Tibial nerve (tissue), 4 donors: ENCODE measurements at regions not wholly inside any gene's neighbourhood (a gene's known extent, or its start where the extent isn't known, plus 50 kb on each side); places are given as distances from the start of the nearest gene placed in this dataset.
A peak's percentile ranks its signal among the peaks of the same experiment; 100 is the strongest.
"Not testable (repeated sequence)": the region's sequence is repeated elsewhere in the genome, so short reads cannot be mapped to it uniquely, and the experiment has no call there.

Experiments
- DNase-seq, 2 donors: peaks; one replicate each; pipeline ENCODE4 v3.0.0-alpha.2; 2019; ENCODE audit warnings: low spot score in 2 of 2
- H3K27ac ChIP-seq, 4 donors: fragments of 200-600 bp; sonication (generic) in 3 of 4; one replicate each; pipeline ENCODE4 v1.5.1; 2017 to 2019; ENCODE audit warnings: mild to moderate bottlenecking in 1 of 4
- H3K27me3 ChIP-seq, 2 donors: fragments of 200-600 bp; sonication (generic) in 1 of 2; one replicate each; pipeline versions ENCODE4 v1.5.1 to v1.6.0; 2017 to 2019
- H3K36me3 ChIP-seq, 3 donors: fragments of 200-600 bp; sonication (generic); one replicate each; pipeline ENCODE4 v1.5.1; 2018 to 2019
- H3K4me1 ChIP-seq, 4 donors: fragments of 200-600 bp; sonication (generic) in 3 of 4; one replicate each; pipeline ENCODE4 v1.5.1; 2017 to 2019
- H3K4me3 ChIP-seq, 4 donors: fragments of 200-600 bp; sonication (generic) in 3 of 4; one replicate each; pipeline ENCODE4 v1.5.1; 2017 to 2019; ENCODE audit warnings: mild to moderate bottlenecking in 1 of 4, moderate library complexity in 1 of 4
- H3K9me3 ChIP-seq, 4 donors: fragments of 200-600 bp; sonication (generic) in 3 of 4; one replicate each; pipeline ENCODE4 v1.5.1; 2017 to 2019
- EP300 ChIP-seq, 2 donors: sonication (generic); formaldehyde crosslinking; IDR thresholded peaks; one replicate each; pipeline ENCODE4 v1.6.1; 2017; ENCODE audit warnings: antibody characterized with exemption in 2 of 2, mild to moderate bottlenecking in 1 of 2
- POLR2A ChIP-seq, 2 donors: fragments of 450-650 bp; IDR thresholded peaks; one replicate each; pipeline ENCODE4 v1.6.1; 2017; ENCODE audit warnings: antibody characterized with exemption in 2 of 2, mild to moderate bottlenecking in 2 of 2, moderate library complexity in 2 of 2
- WGBS, 2 donors: methylation state at CpG; one replicate each; pipeline ENCODE4 v1.1.5; 2018; 5-methylcytosine and 5-hydroxymethylcytosine counted together
- TF ChIP-seq, protein P1 (sequence below), 5 experiments: fragments of 200-600 bp in 3 of 5; fragments of 450-650 bp in 2 of 5; sonication (generic) in 3 of 5; IDR thresholded peaks; one replicate each; pipeline ENCODE4 v1.5.1; 2016 to 2019; ENCODE audit warnings: antibody characterized with exemption in 5 of 5, mild to moderate bottlenecking in 3 of 5, moderate library complexity in 2 of 5

GRCh38 chr20:47974234-47974878, 189.1 kb upstream of the SULF2 start:
- Histone ChIP-seq H3K36me3 (no peaks in the 10 kb centered on the region), H3K27ac (peak overlapping the region in 2 of 4 donors; percentile 66 to 77), H3K4me1 (peaks cover 0 to 26% (median 0%) of the 10 kb centered on the region in 4 donors), H3K4me3 (no peak overlapping the region), H3K9me3 (no peaks in the 10 kb centered on the region), H3K27me3 (no peaks in the 10 kb centered on the region)
- DNase-seq = no peak
- 76 to 81% methylated on average over 6 to 8 of the region's 8 CpGs for WGBS, 2 donors
- no peak for TF ChIP-seq POLR2A (IDR thresholded peaks at IDR 0.05)
- no peak for TF ChIP-seq EP300 (IDR thresholded peaks at IDR 0.05)

GRCh38 chr20:47973519-47974233, 188.4 kb upstream of the SULF2 start:
- TF ChIP-seq, protein P1, sequence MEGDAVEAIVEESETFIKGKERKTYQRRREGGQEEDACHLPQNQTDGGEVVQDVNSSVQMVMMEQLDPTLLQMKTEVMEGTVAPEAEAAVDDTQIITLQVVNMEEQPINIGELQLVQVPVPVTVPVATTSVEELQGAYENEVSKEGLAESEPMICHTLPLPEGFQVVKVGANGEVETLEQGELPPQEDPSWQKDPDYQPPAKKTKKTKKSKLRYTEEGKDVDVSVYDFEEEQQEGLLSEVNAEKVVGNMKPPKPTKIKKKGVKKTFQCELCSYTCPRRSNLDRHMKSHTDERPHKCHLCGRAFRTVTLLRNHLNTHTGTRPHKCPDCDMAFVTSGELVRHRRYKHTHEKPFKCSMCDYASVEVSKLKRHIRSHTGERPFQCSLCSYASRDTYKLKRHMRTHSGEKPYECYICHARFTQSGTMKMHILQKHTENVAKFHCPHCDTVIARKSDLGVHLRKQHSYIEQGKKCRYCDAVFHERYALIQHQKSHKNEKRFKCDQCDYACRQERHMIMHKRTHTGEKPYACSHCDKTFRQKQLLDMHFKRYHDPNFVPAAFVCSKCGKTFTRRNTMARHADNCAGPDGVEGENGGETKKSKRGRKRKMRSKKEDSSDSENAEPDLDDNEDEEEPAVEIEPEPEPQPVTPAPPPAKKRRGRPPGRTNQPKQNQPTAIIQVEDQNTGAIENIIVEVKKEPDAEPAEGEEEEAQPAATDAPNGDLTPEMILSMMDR (IDR thresholded peaks at IDR 0.05) = no peak
- TF ChIP-seq EP300 (IDR thresholded peaks at IDR 0.05) = no peak
- no peak for TF ChIP-seq POLR2A (IDR thresholded peaks at IDR 0.05)
- H3K27ac ChIP-seq = peak overlapping the region in 2 of 4 donors; percentile 66 to 77

DNA sequence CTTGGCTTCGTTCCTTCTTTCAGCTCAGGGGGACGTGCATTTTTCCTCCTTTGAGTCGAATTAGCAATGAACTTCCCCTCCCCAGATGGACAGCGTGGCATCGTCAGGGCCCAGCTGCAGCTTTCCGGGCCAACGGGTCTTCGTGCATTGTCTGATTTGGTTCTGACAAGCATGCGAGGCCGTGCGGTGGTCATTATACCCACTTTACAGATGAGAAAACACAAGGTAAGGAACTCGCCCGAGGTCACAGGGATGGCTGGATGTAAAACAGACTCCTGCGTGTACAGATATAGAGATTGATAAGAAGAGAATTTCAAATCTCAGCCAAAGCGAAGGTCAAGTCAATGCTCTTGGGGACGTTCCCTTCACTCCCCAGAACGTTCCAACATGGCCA, 187.6 kb upstream of the SULF2 start:
- H3K27me3 ChIP-seq = no peaks in the 10 kb centered on the region
- peak overlapping the region in 1 of 4 donors; percentile 11 for H3K4me3 ChIP-seq
- peak overlapping the region in 2 of 4 donors; percentile 57 to 66 for H3K27ac ChIP-seq
- 51 to 64% methylated on average over 17 of the region's 17 CpGs for WGBS, 2 donors
- no peaks in the 10 kb centered on the region for H3K36me3 ChIP-seq
- TF ChIP-seq EP300 (IDR thresholded peaks at IDR 0.05) (no peak), POLR2A (IDR thresholded peaks at IDR 0.05) (no peak)
- TF ChIP-seq, protein P1 (IDR thresholded peaks at IDR 0.05) = no peak
- peaks cover 0 to 26% (median 0%) of the 10 kb centered on the region in 4 donors for H3K4me1 ChIP-seq
- DNase-seq = no peak
- no peaks in the 10 kb centered on the region for H3K9me3 ChIP-seq

More at GRCh38 chr20:47973519-47974233, 188.4 kb upstream of the SULF2 start:
- 20 to 45% methylated on average over 25 of the region's 26 CpGs for WGBS, 2 donors
- Histone ChIP-seq H3K36me3 (no peaks in the 10 kb centered on the region), H3K27me3 (no peaks in the 10 kb centered on the region), H3K4me1 (peaks cover 0 to 26% (median 0%) of the 10 kb centered on the region in 4 donors), H3K9me3 (no peaks in the 10 kb centered on the region), H3K4me3 (peak overlapping the region in 1 of 4 donors; percentile 3)
- no peak for DNase-seq

DNA sequence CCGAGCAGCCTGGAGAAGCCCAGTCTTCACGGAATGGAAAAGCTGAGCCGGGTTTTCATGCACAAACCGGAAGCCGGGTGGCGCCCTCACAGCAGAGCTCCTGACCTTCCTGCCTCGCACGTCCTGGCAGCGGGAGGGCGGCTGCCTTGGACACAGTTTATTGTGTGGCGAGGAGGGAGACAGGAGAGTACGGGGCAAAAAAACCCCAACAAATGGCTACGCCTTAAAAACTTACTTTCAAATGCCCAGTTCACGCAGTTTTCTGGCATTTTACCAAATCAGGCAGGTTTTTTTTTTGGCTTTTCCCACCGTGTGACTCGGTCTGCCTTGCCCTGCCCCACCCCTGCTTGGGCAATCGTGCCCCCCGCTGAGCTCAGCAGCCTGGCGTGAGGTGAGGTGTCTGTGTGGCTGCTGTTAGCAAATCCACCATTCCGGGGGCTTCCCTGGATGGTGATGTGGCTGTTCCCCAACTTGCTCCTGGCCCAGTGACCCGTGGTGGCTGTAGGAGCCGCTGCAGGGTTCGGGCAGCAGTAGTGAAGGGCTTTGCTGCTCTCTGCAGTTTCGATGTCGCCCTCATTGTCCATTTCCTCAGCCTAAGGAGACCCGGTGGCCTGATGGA, 187.1 kb upstream of the SULF2 start:
- H3K36me3 ChIP-seq, H3K27me3 ChIP-seq, DNase-seq, H3K9me3 ChIP-seq: not testable (repeated sequence)
- Histone ChIP-seq H3K27ac (peak overlapping the region in 2 of 4 donors; percentile 57 to 66), H3K4me1 (peaks cover 0 to 21% (median 0%) of the 10 kb centered on the region in 4 donors), H3K4me3 (peak overlapping the region in 2 of 4 donors; percentile 11 to 20)
- 23 to 28% methylated on average over 26 of the region's 26 CpGs for WGBS, 2 donors
- TF ChIP-seq, protein P1 (IDR thresholded peaks at IDR 0.05) = peak in 2 of 5 experiments; percentile 17 to 18

DNA sequence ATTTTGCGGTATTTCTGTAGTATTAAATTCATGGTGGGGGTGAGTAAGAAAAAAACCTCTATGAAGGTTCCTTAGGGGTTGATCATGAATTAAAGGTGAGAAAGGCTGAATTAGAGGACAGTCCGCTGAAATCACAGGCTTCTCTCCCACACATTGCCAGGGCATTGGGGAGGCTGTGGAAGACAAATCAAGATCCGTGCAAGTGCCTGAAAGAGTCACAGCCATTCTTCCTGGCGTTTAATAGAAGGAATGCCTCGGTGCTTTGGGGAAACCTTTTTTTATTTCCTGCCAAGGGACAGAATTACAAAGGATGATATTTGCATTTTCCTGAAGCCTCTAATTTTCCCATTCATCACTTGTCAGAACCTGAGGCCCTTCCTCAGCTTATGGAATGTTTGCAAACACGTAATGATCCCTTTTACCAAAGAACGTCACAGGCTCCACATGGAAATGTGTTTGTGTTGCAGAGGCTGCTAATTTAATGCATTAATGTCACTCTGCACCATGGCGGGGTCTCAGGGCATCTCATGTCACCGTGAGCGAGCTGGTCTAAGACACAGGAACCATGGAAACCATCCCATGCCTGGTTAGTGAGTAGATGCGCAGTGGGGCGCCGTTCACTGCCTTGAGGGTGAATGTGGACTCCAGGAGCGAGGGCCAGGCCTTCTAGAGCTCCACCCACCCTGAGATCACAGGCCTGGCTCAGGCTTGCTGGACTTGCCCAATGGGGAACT, 185.9 kb upstream of the SULF2 start:
- H3K27me3 ChIP-seq = no peaks in the 10 kb centered on the region
- DNase-seq = no peak
- TF ChIP-seq EP300 (IDR thresholded peaks at IDR 0.05) = no peak
- TF ChIP-seq, protein P1 (IDR thresholded peaks at IDR 0.05) = no peak
- no peak for TF ChIP-seq POLR2A (IDR thresholded peaks at IDR 0.05)
- peaks cover 0 to 21% (median 0%) of the 10 kb centered on the region in 4 donors for H3K4me1 ChIP-seq
- no peaks in the 10 kb centered on the region for H3K9me3 ChIP-seq
- no peak overlapping the region for H3K4me3 ChIP-seq
- no peak overlapping the region for H3K27ac ChIP-seq
- WGBS, 2 donors = 88% methylated on average over 14 of the region's 14 CpGs
- H3K36me3 ChIP-seq = no peaks in the 10 kb centered on the region
